NCI-H526 (cell line): ENCODE measurements at regions not wholly inside any gene's neighbourhood (a gene's known extent, or its start where the extent isn't known, plus 50 kb on each side); places are given as distances from the start of the nearest gene placed in this dataset.
A peak's percentile ranks its signal among the peaks of the same experiment; 100 is the strongest.

Experiments
- DNase-seq, 2 experiments: peaks; one replicate each; lab custom pipeline; 2025; lab: John Stamatoyannopoulos, UW

GRCh38 chr15:97791824-97792792 is 168.4 kb upstream of the ARRDC4 start:
- no peak for DNase-seq

GRCh38 chr15:97804950-97805349 is 155.6 kb upstream of the ARRDC4 start:
- no peak for DNase-seq

- no peak for DNase-seq
These were observed 153.7 kb upstream of the ARRDC4 start for GRCh38 chr15:97806766-97807165.

GRCh38 chr15:97815835-97816234 is 144.7 kb upstream of the ARRDC4 start:
- DNase-seq: no peak

GRCh38 chr15:97817276-97817890 is 143.1 kb upstream of the ARRDC4 start:
- DNase-seq: no peak

- no peak for DNase-seq
These were observed 124.5 kb upstream of the ARRDC4 start for GRCh38 chr15:97836003-97836402.

- DNase-seq: no peak
These were observed 122.6 kb upstream of the ARRDC4 start for GRCh38 chr15:97837896-97838295.

GRCh38 chr15:97838606-97839210 is 121.8 kb upstream of the ARRDC4 start:
- no peak for DNase-seq

- DNase-seq: no peak
These were observed 120.0 kb upstream of the ARRDC4 start for GRCh38 chr15:97840501-97840900.

- no peak for DNase-seq
These were observed 118.9 kb upstream of the ARRDC4 start for GRCh38 chr15:97841558-97841957.

GRCh38 chr15:97849183-97849582 is 111.3 kb upstream of the ARRDC4 start:
- no peak for DNase-seq

GRCh38 chr15:97858296-97858695 is 102.2 kb upstream of the ARRDC4 start:
- DNase-seq: peak in 1 of 2 experiments; percentile 25

GRCh38 chr15:97861529-97862260 is 98.8 kb upstream of the ARRDC4 start:
- no peak for DNase-seq

GRCh38 chr15:97866959-97867358 is 93.5 kb upstream of the ARRDC4 start:
- no peak for DNase-seq

- DNase-seq: no peak
These were observed 92.6 kb upstream of the ARRDC4 start for GRCh38 chr15:97867870-97868269.

- no peak for DNase-seq
These were observed 91.5 kb upstream of the ARRDC4 start for GRCh38 chr15:97868981-97869380.

GRCh38 chr15:97870771-97871170 is 89.7 kb upstream of the ARRDC4 start:
- no peak for DNase-seq

- no peak for DNase-seq
These were observed 86.4 kb upstream of the ARRDC4 start for GRCh38 chr15:97874139-97874538.

GRCh38 chr15:97875025-97875512 is 85.4 kb upstream of the ARRDC4 start:
- no peak for DNase-seq

- DNase-seq: no peak
These were observed 84.8 kb upstream of the ARRDC4 start for GRCh38 chr15:97875513-97876280.

GRCh38 chr15:97876281-97876675 is 84.2 kb upstream of the ARRDC4 start:
- DNase-seq: no peak
